KMS-11 (cell line): ENCODE measurements at regions not wholly inside any gene's neighbourhood (a gene's known extent, or its start where the extent isn't known, plus 50 kb on each side); places are given as distances from the start of the nearest gene placed in this dataset.
A peak's percentile ranks its signal among the peaks of the same experiment; 100 is the strongest.

ENCODE experiments used
- H2AFZ ChIP-seq: fragments of 200-600 bp; sonication (generic); 2 replicates; pipeline ENCODE4 v1.6.1; 2016; ENCODE audit warnings: antibody characterized with exemption, mixed run types, low read depth
- H3K27ac ChIP-seq: fragments of 200-600 bp; sonication (generic); 2 replicates; pipeline ENCODE4 v1.6.1; 2016; ENCODE audit warnings: mild to moderate bottlenecking, mixed run types
- H3K27me3 ChIP-seq: fragments of 200-600 bp; sonication (generic); 2 replicates; pipeline ENCODE4 v1.6.1; 2017; ENCODE audit warnings: mild to moderate bottlenecking, low read depth, mixed run types, moderate library complexity; ENCODE audit not compliant: insufficient read depth
- H3K36me3 ChIP-seq: fragments of 200-600 bp; sonication (generic); 2 replicates; pipeline ENCODE4 v1.6.1; 2017; ENCODE audit warnings: mild to moderate bottlenecking, mixed run types; ENCODE audit not compliant: insufficient read depth
- H3K4me1 ChIP-seq: fragments of 200-600 bp; sonication (generic); 2 replicates; pipeline ENCODE4 v1.6.1; 2016; ENCODE audit warnings: mild to moderate bottlenecking, low read depth, mixed run types; ENCODE audit not compliant: poor library complexity, severe bottlenecking
- H3K4me2 ChIP-seq: fragments of 200-600 bp; sonication (generic); 2 replicates; pipeline ENCODE4 v1.7.0; 2016; ENCODE audit warnings: mild to moderate bottlenecking, mixed run types
- H3K4me3 ChIP-seq: fragments of 200-600 bp; sonication (generic); IDR thresholded peaks from 2 replicates; pipeline ENCODE4 v1.6.1; 2017; ENCODE audit warnings: low read depth, low read length, mixed read lengths; ENCODE audit not compliant: insufficient read depth
- H3K79me2 ChIP-seq: fragments of 200-600 bp; sonication (generic); 2 replicates; pipeline ENCODE4 v1.6.1; 2016; ENCODE audit warnings: low read depth, mixed run types; ENCODE audit not compliant: insufficient read depth
- H3K9ac ChIP-seq: fragments of 200-600 bp; sonication (generic); 2 replicates; pipeline ENCODE4 v1.6.1; 2016; ENCODE audit warnings: mild to moderate bottlenecking, mixed run types
- H4K20me1 ChIP-seq: fragments of 200-600 bp; sonication (generic); 2 replicates; pipeline ENCODE4 v1.6.1; 2016; ENCODE audit warnings: mild to moderate bottlenecking, mixed run types; ENCODE audit not compliant: insufficient read depth
- CTCF ChIP-seq: fragments of 200-600 bp; sonication (generic); conservative IDR thresholded peaks from 2 replicates; pipeline ENCODE4 v1.6.1; 2017; ENCODE audit warnings: low read depth, mild to moderate bottlenecking, antibody characterized with exemption, low read length, moderate library complexity, mixed read lengths

GRCh38 chr2:111656436-111656835, 227.6 kb downstream of the ANAPC1 start:
- peaks cover 29% of the 10 kb centered on the region for H3K4me1 ChIP-seq
- H3K9ac ChIP-seq: no peak overlapping the region
- no peak for TF ChIP-seq CTCF
- no peak overlapping the region for H3K4me2 ChIP-seq
- H3K36me3 ChIP-seq: no peaks in the 10 kb centered on the region
- H4K20me1 ChIP-seq: no peaks in the 10 kb centered on the region
- H3K27me3 ChIP-seq: no peaks in the 10 kb centered on the region
- H3K4me3 ChIP-seq: no peak overlapping the region
- no peak overlapping the region for H3K27ac ChIP-seq
- H3K79me2 ChIP-seq: no peaks in the 10 kb centered on the region
- H2AFZ ChIP-seq: no peak overlapping the region

DNA sequence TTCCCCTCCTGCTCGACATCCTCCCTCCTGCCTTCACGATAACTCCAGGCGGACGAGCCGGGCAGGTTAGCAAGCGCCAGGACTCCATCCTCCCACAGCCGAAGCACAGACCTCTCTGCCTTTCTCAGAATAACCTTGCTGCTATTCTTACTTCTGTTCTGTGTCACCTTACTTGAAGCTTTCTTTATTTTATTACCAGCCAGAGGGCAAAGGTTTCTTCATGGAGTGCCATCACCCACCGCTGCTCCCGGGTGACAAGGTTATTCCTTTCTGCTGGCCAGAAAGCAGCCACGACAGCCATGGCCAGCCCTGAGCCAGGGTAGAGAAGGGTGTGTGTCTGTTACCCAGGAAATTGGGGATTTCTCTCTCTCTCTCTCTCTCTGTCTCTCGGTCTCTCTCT, 227.1 kb downstream of the ANAPC1 start:
- Histone ChIP-seq H3K9ac (no peak overlapping the region), H4K20me1 (no peaks in the 10 kb centered on the region), H3K36me3 (no peaks in the 10 kb centered on the region), H3K27me3 (no peaks in the 10 kb centered on the region), H2AFZ (no peak overlapping the region), H3K27ac (no peak overlapping the region), H3K4me2 (no peak overlapping the region), H3K79me2 (no peaks in the 10 kb centered on the region), H3K4me1 (peaks cover 34% of the 10 kb centered on the region), H3K4me3 (no peak overlapping the region)
- no peak for TF ChIP-seq CTCF

DNA sequence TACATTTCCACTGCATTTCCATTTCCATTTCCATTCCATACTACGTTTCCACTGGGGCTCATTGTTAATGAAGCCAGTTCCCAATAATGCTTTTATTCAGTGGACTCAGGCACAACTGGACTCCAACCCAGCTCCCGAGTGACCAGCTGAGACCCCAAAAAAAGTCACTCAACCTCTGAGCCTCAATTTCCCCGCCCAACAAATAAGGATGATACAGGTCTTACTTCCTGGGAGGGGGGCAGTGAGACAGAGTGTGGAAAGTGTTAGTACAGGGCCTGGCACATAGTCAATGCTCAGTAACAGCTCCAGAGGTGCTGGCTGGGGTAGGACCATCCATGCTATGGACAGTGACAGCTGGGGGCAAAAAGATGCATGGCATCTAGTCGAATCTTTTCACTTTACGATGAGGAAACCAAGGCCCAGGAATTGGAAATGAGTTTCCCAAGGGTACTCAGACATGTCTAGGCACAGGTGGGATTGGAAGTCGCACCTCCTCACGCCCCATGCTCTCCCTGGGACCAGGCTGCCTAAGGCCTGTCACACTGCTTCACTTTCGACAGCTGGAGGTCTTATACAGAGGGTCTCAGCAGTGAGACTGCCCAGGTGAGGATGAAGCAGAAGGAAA, 226.5 kb downstream of the ANAPC1 start:
- Histone ChIP-seq H3K27ac (no peak overlapping the region), H4K20me1 (no peaks in the 10 kb centered on the region)

GRCh38 chr2:111659361-111660333, 224.3 kb downstream of the ANAPC1 start:
- Histone ChIP-seq H3K4me3 (no peak overlapping the region), H3K36me3 (no peaks in the 10 kb centered on the region), H3K27me3 (no peaks in the 10 kb centered on the region), H2AFZ (peak overlapping the region; percentile 57; the same call in 1 of the 2 replicates), H3K27ac (peak overlapping the region; percentile 49), H3K4me1 (peaks cover 62% of the 10 kb centered on the region), H3K4me2 (peak overlapping the region; percentile 48), H3K9ac (no peak overlapping the region; the same call in 1 of the 2 replicates), H4K20me1 (no peaks in the 10 kb centered on the region), H3K79me2 (no peaks in the 10 kb centered on the region)
- no peak for TF ChIP-seq CTCF

More for the DNA sequence above, 226.5 kb downstream of the ANAPC1 start:
- Histone ChIP-seq H3K4me2 (no peak overlapping the region), H3K36me3 (no peaks in the 10 kb centered on the region), H3K4me3 (no peak overlapping the region), H3K79me2 (no peaks in the 10 kb centered on the region), H3K9ac (no peak overlapping the region), H3K27me3 (no peaks in the 10 kb centered on the region), H3K4me1 (peaks cover 40% of the 10 kb centered on the region), H2AFZ (no peak overlapping the region)
- no peak for TF ChIP-seq CTCF
